ENCODE measurements at regions not wholly inside any gene's neighbourhood (a gene's known extent, or its start where the extent isn't known, plus 50 kb on each side); places are given as distances from the start of the nearest gene placed in this dataset.

- TF ChIP-seq CTCF (conservative IDR thresholded peaks at IDR 0.05; ENCODE audit: low read depth, low read length) = no peak
- TF ChIP-seq ELK1 (IDR thresholded peaks at IDR 0.05; ENCODE audit: borderline replicate concordance, low read depth, low read length) = no peak
- TF ChIP-seq POLR2A (IDR thresholded peaks at IDR 0.05; ENCODE audit: low read depth, low read length) = no peak
- TF ChIP-seq RCOR1 (IDR thresholded peaks at IDR 0.05; ENCODE audit: insufficient replicate concordance, low read length) = no peak
- no peak for TF ChIP-seq MXI1 (IDR thresholded peaks at IDR 0.05; ENCODE audit: borderline replicate concordance, low read depth, low read length)
- TF ChIP-seq FOS (IDR thresholded peaks at IDR 0.05; ENCODE audit: low read depth, low read length) = no peak
These were observed 97.5 kb upstream of the PRR5 start for GRCh38 chr22:44604455-44604854.
